Kidney capillary endothelial cell (primary cell): ENCODE measurements at regions not wholly inside any gene's neighbourhood (a gene's known extent, or its start where the extent isn't known, plus 50 kb on each side); places are given as distances from the start of the nearest gene placed in this dataset.
A peak's percentile ranks its signal among the peaks of the same experiment; 100 is the strongest.

Source experiments
- DNase-seq: peaks from one replicate; pipeline ENCODE4 v3.0.0-alpha.2; 2018; ENCODE audit warnings: low spot score

GRCh38 chr1:108082738-108083562 lies 117.2 kb downstream of the SLC25A24 start:
- DNase-seq, result peak; percentile 50

GRCh38 chr1:108082001-108082400 lies 117.0 kb upstream of the VAV3 start:
- peak; percentile 45 for DNase-seq

- no peak for DNase-seq
These were observed 115.5 kb upstream of the VAV3 start for GRCh38 chr1:108080448-108080847.

GRCh38 chr1:108079440-108080025 lies 114.6 kb upstream of the VAV3 start:
- no peak for DNase-seq

GRCh38 chr1:108077991-108078390 lies 113.0 kb upstream of the VAV3 start:
- DNase-seq, result no peak

- no peak for DNase-seq
These were observed 110.1 kb upstream of the VAV3 start for GRCh38 chr1:108075055-108075454.

GRCh38 chr1:108072776-108073175 lies 107.8 kb upstream of the VAV3 start:
- no peak for DNase-seq

GRCh38 chr1:108072212-108072611 lies 107.2 kb upstream of the VAV3 start:
- DNase-seq, result no peak

GRCh38 chr1:108071601-108072000 lies 106.6 kb upstream of the VAV3 start:
- DNase-seq, result no peak

GRCh38 chr1:108070662-108071061 lies 105.7 kb upstream of the VAV3 start:
- no peak for DNase-seq

GRCh38 chr1:108067884-108068540 lies 103.0 kb upstream of the VAV3 start:
- DNase-seq, result no peak

- DNase-seq, result no peak
These were observed 101.8 kb upstream of the VAV3 start for GRCh38 chr1:108066808-108067207.

- no peak for DNase-seq
These were observed 99.3 kb upstream of the VAV3 start for GRCh38 chr1:108064255-108064654.

- no peak for DNase-seq
These were observed 98.7 kb upstream of the VAV3 start for GRCh38 chr1:108063703-108064102.

- DNase-seq, result no peak
These were observed 95.0 kb upstream of the VAV3 start for GRCh38 chr1:108059945-108060344.

- DNase-seq, result peak; percentile 57
These were observed 92.6 kb upstream of the VAV3 start for GRCh38 chr1:108057541-108057940.

- DNase-seq, result no peak
These were observed 91.5 kb upstream of the VAV3 start for GRCh38 chr1:108056436-108056990.

GRCh38 chr1:108055387-108055786 lies 90.4 kb upstream of the VAV3 start:
- peak; percentile 71 for DNase-seq

GRCh38 chr1:108054396-108054795 lies 89.4 kb upstream of the VAV3 start:
- no peak for DNase-seq

- DNase-seq, result peak; percentile 81
These were observed 88.5 kb upstream of the VAV3 start for GRCh38 chr1:108053270-108054013.

- DNase-seq, result no peak
These were observed 86.8 kb upstream of the VAV3 start for GRCh38 chr1:108051631-108052377.
